HAP-1 (cell line): ENCODE measurements at regions not wholly inside any gene's neighbourhood (a gene's known extent, or its start where the extent isn't known, plus 50 kb on each side); places are given as distances from the start of the nearest gene placed in this dataset.

Source experiments
- DNase-seq, 2 experiments: peaks; one replicate each; pipeline ENCODE4 v3.0.0-alpha.2; 2016 to 2020; ENCODE audit warnings: low spot score in 2 of 2
- H3K27me3 ChIP-seq: fragments of 250-450 bp; sonication (Bioruptor Pico); 2 replicates; pipeline ENCODE4 v1.5.1; 2020; ENCODE audit warnings: low read depth, mild to moderate bottlenecking, moderate library complexity
- H3K36me3 ChIP-seq: fragments of 250-450 bp; sonication (Bioruptor Pico); replicated peaks from 2 replicates; pipeline ENCODE4 v1.5.1; 2020; ENCODE audit warnings: mild to moderate bottlenecking
- H3K4me1 ChIP-seq: fragments of 250-450 bp; sonication (Bioruptor Pico); 2 replicates; pipeline ENCODE4 v1.5.1; 2020; ENCODE audit warnings: mild to moderate bottlenecking
- H3K4me3 ChIP-seq: fragments of 250-450 bp; sonication (Bioruptor Pico); 2 replicates; pipeline ENCODE4 v1.5.1; 2020; ENCODE audit warnings: mild to moderate bottlenecking, moderate library complexity
- H3K9me3 ChIP-seq: fragments of 250-450 bp; sonication (Bioruptor Pico); 2 replicates; pipeline ENCODE4 v1.5.1; 2020; ENCODE audit warnings: mild to moderate bottlenecking, moderate library complexity
- in situ Hi-C: fragments of 300-500 bp; cut with MboI; formaldehyde crosslinking; loops from 3 replicates; pipeline ENCODE4 v1.14.3; 2020; ENCODE audit warnings: low sequenced_read_pairs, inconsistent platforms, mixed read lengths

GRCh38 chr12:34348064-34348463 lies 325.8 kb downstream of the ALG10 start:
- in situ Hi-C loops, result no loop called here
- DNase-seq, result no peak
- no peaks in the 10 kb centered on the region for H3K36me3 ChIP-seq
- no peak overlapping the region for H3K4me3 ChIP-seq
- H3K9me3 ChIP-seq, result no peaks in the 10 kb centered on the region
- H3K27me3 ChIP-seq, result no peaks in the 10 kb centered on the region
- H3K4me1 ChIP-seq, result no peaks in the 10 kb centered on the region

- no peak for DNase-seq
- Histone ChIP-seq H3K36me3 (no peaks in the 10 kb centered on the region), H3K4me3 (no peak overlapping the region), H3K4me1 (no peaks in the 10 kb centered on the region), H3K9me3 (no peaks in the 10 kb centered on the region), H3K27me3 (no peaks in the 10 kb centered on the region)
- in situ Hi-C loops, result no loop called here
Observed at GRCh38 chr12:34348836-34349672, 326.8 kb downstream of the ALG10 start.

GRCh38 chr12:34349673-34349961 lies 327.3 kb downstream of the ALG10 start:
- in situ Hi-C loops, result no loop called here
- H3K4me3 ChIP-seq, result no peak overlapping the region
- no peaks in the 10 kb centered on the region for H3K36me3 ChIP-seq
- H3K4me1 ChIP-seq, result no peaks in the 10 kb centered on the region
- no peaks in the 10 kb centered on the region for H3K27me3 ChIP-seq
- no peak for DNase-seq
- H3K9me3 ChIP-seq, result no peaks in the 10 kb centered on the region

GRCh38 chr12:34350092-34351041 lies 328.1 kb downstream of the ALG10 start:
- no peaks in the 10 kb centered on the region for H3K4me1 ChIP-seq
- DNase-seq, result no peak
- in situ Hi-C loops, result no loop called here

GRCh38 chr12:34352098-34352497 lies 329.8 kb downstream of the ALG10 start:
- Histone ChIP-seq H3K9me3 (no peaks in the 10 kb centered on the region), H3K4me1 (no peaks in the 10 kb centered on the region), H3K36me3 (no peaks in the 10 kb centered on the region), H3K27me3 (no peaks in the 10 kb centered on the region), H3K4me3 (no peak overlapping the region)
- DNase-seq, result no peak
- in situ Hi-C loops, result no loop called here

More at GRCh38 chr12:34350092-34351041, 328.1 kb downstream of the ALG10 start:
- no peaks in the 10 kb centered on the region for H3K36me3 ChIP-seq
- no peaks in the 10 kb centered on the region for H3K9me3 ChIP-seq
- H3K4me3 ChIP-seq, result no peak overlapping the region
- H3K27me3 ChIP-seq, result no peaks in the 10 kb centered on the region

- H3K27me3 ChIP-seq, result no peaks in the 10 kb centered on the region
- in situ Hi-C loops, result no loop called here
- DNase-seq, result no peak
- H3K4me3 ChIP-seq, result no peak overlapping the region
- no peaks in the 10 kb centered on the region for H3K4me1 ChIP-seq
- no peaks in the 10 kb centered on the region for H3K9me3 ChIP-seq
- H3K36me3 ChIP-seq, result no peaks in the 10 kb centered on the region
Observed at GRCh38 chr12:34354239-34355200, 332.2 kb downstream of the ALG10 start.

GRCh38 chr12:34356233-34356987 lies 334.1 kb downstream of the ALG10 start:
- H3K9me3 ChIP-seq, result no peaks in the 10 kb centered on the region
- no peaks in the 10 kb centered on the region for H3K36me3 ChIP-seq
- H3K4me1 ChIP-seq, result no peaks in the 10 kb centered on the region
- H3K4me3 ChIP-seq, result no peak overlapping the region
- DNase-seq, result no peak
- in situ Hi-C loops, result no loop called here
- H3K27me3 ChIP-seq, result no peaks in the 10 kb centered on the region

GRCh38 chr12:34357791-34358190 lies 335.5 kb downstream of the ALG10 start:
- H3K36me3 ChIP-seq, result no peaks in the 10 kb centered on the region
- no peaks in the 10 kb centered on the region for H3K4me1 ChIP-seq
- in situ Hi-C loops, result no loop called here
- DNase-seq, result no peak
- H3K4me3 ChIP-seq, result no peak overlapping the region
- H3K9me3 ChIP-seq, result no peaks in the 10 kb centered on the region
- H3K27me3 ChIP-seq, result no peaks in the 10 kb centered on the region

GRCh38 chr12:34358198-34358597 lies 335.9 kb downstream of the ALG10 start:
- Histone ChIP-seq H3K4me1 (no peaks in the 10 kb centered on the region), H3K36me3 (no peaks in the 10 kb centered on the region), H3K9me3 (no peaks in the 10 kb centered on the region), H3K4me3 (no peak overlapping the region), H3K27me3 (no peaks in the 10 kb centered on the region)
- in situ Hi-C loops, result no loop called here
- DNase-seq, result no peak

GRCh38 chr12:34361721-34362316 lies 339.5 kb downstream of the ALG10 start:
- no peak for DNase-seq
- Histone ChIP-seq H3K36me3 (no peaks in the 10 kb centered on the region), H3K4me3 (no peak overlapping the region), H3K27me3 (no peaks in the 10 kb centered on the region), H3K4me1 (no peaks in the 10 kb centered on the region), H3K9me3 (no peaks in the 10 kb centered on the region)
- in situ Hi-C loops, result no loop called here

GRCh38 chr12:34363050-34363673 lies 340.9 kb downstream of the ALG10 start:
- in situ Hi-C loops, result no loop called here
- no peaks in the 10 kb centered on the region for H3K4me1 ChIP-seq
- H3K9me3 ChIP-seq, result no peaks in the 10 kb centered on the region
- no peaks in the 10 kb centered on the region for H3K36me3 ChIP-seq
- no peaks in the 10 kb centered on the region for H3K27me3 ChIP-seq
- no peak overlapping the region for H3K4me3 ChIP-seq
- DNase-seq, result no peak

- H3K9me3 ChIP-seq, result no peaks in the 10 kb centered on the region
- no peak for DNase-seq
- in situ Hi-C loops, result no loop called here
- H3K4me3 ChIP-seq, result no peak overlapping the region
- no peaks in the 10 kb centered on the region for H3K27me3 ChIP-seq
- no peaks in the 10 kb centered on the region for H3K36me3 ChIP-seq
- no peaks in the 10 kb centered on the region for H3K4me1 ChIP-seq
Observed at GRCh38 chr12:34368079-34368478, 345.8 kb downstream of the ALG10 start.
